Left ventricle myocardium inferior (tissue), 1 donor: ENCODE measurements at regions not wholly inside any gene's neighbourhood (a gene's known extent, or its start where the extent isn't known, plus 50 kb on each side); places are given as distances from the start of the nearest gene placed in this dataset.
A peak's percentile ranks its signal among the peaks of the same experiment; 100 is the strongest.
"Not testable (repeated sequence)": the region's sequence is repeated elsewhere in the genome, so short reads cannot be mapped to it uniquely, and the experiment has no call there.

Experiments
- DNase-seq: peaks from one replicate; pipeline ENCODE4 v3.0.0-alpha.2; 2020
- H3K27ac ChIP-seq: fragments of 200-600 bp; replicated peaks from 2 replicates; pipeline ENCODE4 v1.8.0; 2021
- H3K27me3 ChIP-seq: fragments of 200-600 bp; 2 replicates; pipeline ENCODE4 v1.8.0; 2021; ENCODE audit warnings: low read depth
- H3K36me3 ChIP-seq: fragments of 200-600 bp; 2 replicates; pipeline ENCODE4 v1.8.0; 2021
- H3K4me1 ChIP-seq: fragments of 200-600 bp; 2 replicates; pipeline ENCODE4 v1.8.0; 2021
- H3K4me3 ChIP-seq: fragments of 200-600 bp; 2 replicates; pipeline ENCODE4 v1.8.0; 2021; ENCODE audit warnings: mild to moderate bottlenecking, moderate library complexity
- H3K9me3 ChIP-seq: fragments of 200-600 bp; replicated peaks from 2 replicates; pipeline ENCODE4 v1.8.0; 2021
- CTCF ChIP-seq: fragments of 200-600 bp; IDR thresholded peaks from 2 replicates; pipeline ENCODE4 v1.8.0; 2021; ENCODE audit warnings: antibody characterized with exemption, mild to moderate bottlenecking, borderline replicate concordance
- intact Hi-C: fragments of 100-400 bp; cut with micrococcal nuclease; formaldehyde crosslinking; loops from one replicate; pipeline ENCODE4 v1.11.0; 2022
- donor health status: DM: no; HTN: yes; CAD: no; lungs with severe emphysema.

- intact Hi-C loops: not testable (repeated sequence)
These were observed 194.8 kb downstream of the LAT start for GRCh38 chr16:29179401-29180205.

DNA sequence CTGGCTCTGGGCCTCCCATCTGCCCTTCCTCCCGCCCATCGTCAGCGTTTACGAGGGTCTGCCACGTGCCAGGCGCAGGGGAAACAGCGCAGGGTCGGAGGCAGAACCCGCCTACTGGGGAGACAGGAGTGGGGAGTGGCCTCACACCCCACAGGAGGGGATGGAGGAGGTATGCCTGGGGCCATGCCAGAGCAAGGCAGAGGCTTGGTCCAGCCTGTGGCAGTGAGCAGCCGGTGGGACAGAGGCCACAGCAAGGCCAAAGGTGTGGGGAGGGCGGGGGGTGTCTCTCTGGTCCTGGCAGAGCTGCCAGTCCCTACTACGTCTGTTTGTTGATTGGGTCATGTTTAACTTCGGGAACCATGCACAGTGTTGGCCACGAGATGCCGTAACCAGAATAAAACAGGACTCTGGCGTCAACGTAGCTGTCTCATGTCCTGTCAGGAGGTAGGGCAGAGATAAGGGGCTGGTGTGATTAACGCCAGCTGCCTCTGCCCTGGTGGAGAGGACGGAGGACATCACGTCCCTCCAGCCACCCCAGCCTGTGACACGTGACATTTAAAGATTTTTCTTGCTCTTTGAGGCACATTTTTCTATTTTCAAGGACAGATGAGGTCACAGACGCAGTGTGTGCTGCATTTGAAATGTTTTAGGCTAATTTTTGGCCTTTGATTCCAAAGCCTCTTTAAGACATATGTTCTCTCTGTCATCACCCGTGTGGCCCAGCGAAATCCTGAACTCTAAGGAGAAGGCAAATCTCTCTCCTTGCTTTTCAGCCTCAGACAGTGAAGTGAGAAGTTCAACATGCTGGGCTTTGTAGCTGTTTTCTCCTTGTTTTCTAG, 193.3 kb downstream of the LAT start:
- H3K27ac ChIP-seq: peak overlapping the region; percentile 97
- H3K36me3 ChIP-seq, H3K4me3 ChIP-seq, H3K9me3 ChIP-seq, intact Hi-C loops, H3K27me3 ChIP-seq: not testable (repeated sequence)
- H3K4me1 ChIP-seq: peaks cover 63% of the 10 kb centered on the region
- DNase-seq: peak; percentile 86

More at GRCh38 chr16:29179401-29180205, 194.8 kb downstream of the LAT start:
- not testable (repeated sequence) for H3K27me3 ChIP-seq, H3K4me3 ChIP-seq, H3K36me3 ChIP-seq, H3K9me3 ChIP-seq
- peak overlapping the region; percentile 97 for H3K27ac ChIP-seq
- DNase-seq: peak; percentile 64
- H3K4me1 ChIP-seq: peaks cover 78% of the 10 kb centered on the region
- peak; percentile 42 for TF ChIP-seq CTCF

DNA sequence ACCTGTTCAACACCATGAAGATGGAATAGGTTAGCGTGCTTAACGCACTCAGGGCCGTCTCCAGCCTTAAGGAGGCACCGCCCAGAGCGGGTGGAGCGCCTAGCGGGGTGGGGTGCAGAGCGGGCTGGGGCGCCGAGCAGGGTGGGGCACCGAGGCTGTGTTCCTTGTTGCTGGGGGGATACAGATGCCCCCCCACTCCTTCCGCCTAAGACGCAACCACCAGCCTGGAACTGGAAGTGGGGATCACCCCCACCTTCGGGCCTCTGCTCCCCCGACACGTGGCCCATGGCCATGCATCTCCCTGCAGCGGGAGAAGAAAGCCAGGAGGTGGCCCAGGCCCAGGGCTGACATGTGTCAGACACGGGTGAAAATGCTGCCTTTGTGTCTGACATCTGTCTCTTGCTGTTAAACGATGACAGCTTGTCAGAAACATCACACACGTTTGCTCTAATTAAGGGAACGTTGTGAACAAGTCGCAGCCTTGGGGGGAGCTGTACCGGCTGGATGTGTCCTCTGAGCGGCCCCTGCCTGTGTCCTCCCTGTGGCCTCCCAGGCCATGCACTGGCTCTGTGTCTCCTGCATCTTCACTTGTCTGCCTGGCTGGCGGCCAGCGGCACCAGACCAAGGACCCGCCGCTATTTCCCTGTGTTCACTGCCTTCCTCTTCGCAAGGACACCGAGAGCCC, 192.5 kb downstream of the LAT start:
- H3K4me3 ChIP-seq, H3K36me3 ChIP-seq, intact Hi-C loops, H3K27me3 ChIP-seq: not testable (repeated sequence)
- TF ChIP-seq CTCF: peak; percentile 25
- H3K4me1 ChIP-seq: peaks cover 55% of the 10 kb centered on the region
- peaks cover 11% of the 10 kb centered on the region for H3K9me3 ChIP-seq
- peak; percentile 86 for DNase-seq
- H3K27ac ChIP-seq: peak overlapping the region; percentile 97

- peaks cover 50% of the 10 kb centered on the region for H3K4me1 ChIP-seq
- DNase-seq, H3K4me3 ChIP-seq, intact Hi-C loops, H3K27me3 ChIP-seq, H3K36me3 ChIP-seq: not testable (repeated sequence)
- peaks cover 11% of the 10 kb centered on the region for H3K9me3 ChIP-seq
- H3K27ac ChIP-seq: peak overlapping the region; percentile 97
These were observed 192.0 kb downstream of the LAT start for GRCh38 chr16:29176822-29177202.

GRCh38 chr16:29176154-29176470, 191.3 kb downstream of the LAT start:
- DNase-seq, H3K4me3 ChIP-seq, H3K36me3 ChIP-seq, H3K27me3 ChIP-seq, intact Hi-C loops: not testable (repeated sequence)
- peaks cover 11% of the 10 kb centered on the region for H3K9me3 ChIP-seq
- peak overlapping the region; percentile 97 for H3K27ac ChIP-seq
- H3K4me1 ChIP-seq: peaks cover 46% of the 10 kb centered on the region

- intact Hi-C loops, H3K27me3 ChIP-seq, H3K4me3 ChIP-seq, H3K36me3 ChIP-seq, DNase-seq: not testable (repeated sequence)
- H3K4me1 ChIP-seq: peaks cover 48% of the 10 kb centered on the region
- H3K27ac ChIP-seq: peak overlapping the region; percentile 97
- peaks cover 11% of the 10 kb centered on the region for H3K9me3 ChIP-seq
These were observed 190.7 kb downstream of the LAT start for GRCh38 chr16:29175411-29176153.

DNA sequence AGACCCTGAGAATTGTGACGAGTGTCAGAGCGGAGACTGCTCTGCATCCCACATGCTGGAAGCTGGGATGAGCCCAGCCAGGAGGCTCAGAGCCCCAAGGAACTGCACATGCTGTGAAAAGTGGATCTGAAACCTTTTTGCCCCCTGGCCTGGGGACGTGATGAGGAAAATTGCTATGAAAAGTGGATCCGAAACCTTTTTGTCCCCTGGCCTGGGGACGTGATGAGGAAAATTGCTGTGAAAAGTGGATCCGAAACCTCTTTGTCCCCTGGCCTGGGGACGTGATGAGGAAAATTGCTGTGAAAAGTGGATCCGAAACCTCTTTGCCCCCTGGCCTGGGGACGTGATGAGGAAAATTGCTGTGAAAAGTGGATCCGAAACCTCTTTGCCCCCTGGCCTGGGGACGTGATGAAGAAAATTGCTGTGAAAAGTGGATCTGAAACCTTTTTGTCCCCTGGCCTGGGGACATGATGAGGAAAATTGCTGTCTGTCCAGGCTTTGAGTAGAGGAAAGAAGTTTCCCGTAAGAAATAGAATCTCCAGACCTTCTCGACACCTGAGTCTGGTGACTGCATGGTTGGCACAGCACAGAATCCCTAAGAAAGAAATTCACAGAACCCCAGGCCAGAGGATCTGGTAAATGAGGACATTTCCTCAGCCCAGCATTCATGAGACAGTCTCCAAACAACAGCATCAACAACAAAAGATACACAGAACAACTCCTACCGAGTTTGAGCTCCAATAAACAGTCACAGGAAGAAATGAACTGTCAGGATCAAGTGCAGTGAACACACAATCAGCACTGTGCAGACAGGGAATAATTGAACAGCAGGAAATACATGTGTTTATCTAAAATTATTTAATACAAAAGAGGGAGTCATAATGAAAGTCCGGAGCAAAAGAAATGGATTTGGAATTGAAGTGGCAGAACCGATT, 188.8 kb downstream of the LAT start:
- H3K27me3 ChIP-seq, H3K27ac ChIP-seq, H3K36me3 ChIP-seq, DNase-seq, intact Hi-C loops, H3K4me3 ChIP-seq: not testable (repeated sequence)
- Histone ChIP-seq H3K4me1 (peaks cover 50% of the 10 kb centered on the region), H3K9me3 (peaks cover 11% of the 10 kb centered on the region)

DNA sequence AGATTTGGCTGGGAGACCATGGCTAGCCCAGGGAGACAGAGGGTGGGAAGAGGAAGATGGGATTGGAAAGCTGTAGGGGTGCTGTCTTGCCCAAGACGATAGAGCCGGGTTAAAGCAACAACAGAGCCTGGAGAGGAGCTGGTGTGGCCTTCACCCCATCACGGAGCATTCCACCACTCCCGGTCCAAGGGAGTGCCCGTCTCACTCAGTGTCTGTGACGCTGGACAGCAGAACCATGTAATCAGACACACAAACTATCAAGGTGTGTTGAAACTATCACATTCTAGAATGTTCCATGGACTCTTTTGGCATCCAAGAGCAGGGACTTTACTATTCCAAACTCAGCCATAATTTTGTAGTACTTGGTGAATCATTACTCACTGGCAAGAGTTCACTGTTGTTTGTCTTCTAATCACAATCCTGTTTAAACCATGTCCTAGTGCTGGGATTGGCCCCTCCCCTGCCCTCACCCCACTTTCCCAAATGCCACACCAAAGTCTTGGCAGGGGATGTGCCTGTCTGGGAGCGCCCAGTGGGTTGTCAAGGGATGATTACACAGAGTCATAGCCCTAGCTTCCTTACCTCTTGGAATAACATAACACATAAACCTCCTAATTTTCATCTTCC, 187.4 kb downstream of the LAT start:
- H3K36me3 ChIP-seq, H3K27me3 ChIP-seq, intact Hi-C loops, DNase-seq, H3K27ac ChIP-seq, H3K4me3 ChIP-seq: not testable (repeated sequence)
- H3K9me3 ChIP-seq: peaks cover 11% of the 10 kb centered on the region
- peaks cover 36% of the 10 kb centered on the region for H3K4me1 ChIP-seq

- H3K36me3 ChIP-seq, intact Hi-C loops, H3K4me3 ChIP-seq, DNase-seq, H3K27me3 ChIP-seq: not testable (repeated sequence)
- H3K4me1 ChIP-seq: peaks cover 27% of the 10 kb centered on the region
- peaks cover 11% of the 10 kb centered on the region for H3K9me3 ChIP-seq
- H3K27ac ChIP-seq: peak overlapping the region; percentile 72
These were observed 186.4 kb downstream of the LAT start for GRCh38 chr16:29171296-29171695.
